K562 (cell line): ENCODE measurements at regions not wholly inside any gene's neighbourhood (a gene's known extent, or its start where the extent isn't known, plus 50 kb on each side); places are given as distances from the start of the nearest gene placed in this dataset.

Experiments
- ATAC-seq: fragments of 200-7000 bp; cut with Tn5 transposase; 3 replicates; pipeline ENCODE4 v1.9.1; 2020; ENCODE audit warnings: moderate library complexity
- BruUV-seq: library from RNA; stranded (reverse); fragments of 400-500 nt; replicated peaks from 2 replicates; lab custom pipeline; 2021; lab: Mats Ljungman, UMichigan
- CTCF ChIA-PET: fragments of 300-600 bp; formaldehyde crosslinking; extraction: SDS; loops from one replicate; lab custom pipeline; 2021; ENCODE audit warnings: low intra/inter-chr PET ratio; lab: Yijun Ruan, JAX
- POLR2A ChIA-PET: fragments of 300-600, 350-650 bp; sonication (Branson Sonifier 250); formaldehyde crosslinking; extraction: SDS; loops from one replicate; lab custom pipeline; 2021; ENCODE audit warnings: antibody characterized with exemption, inconsistent platforms; lab: Yijun Ruan, JAX
- DNase-seq, 4 experiments: peaks; one replicate each; pipeline versions ENCODE4 v3.0.0 to v3.0.0-alpha.2; 2011 to 2018; ENCODE audit warnings: low spot score in 3 of 4, mixed read lengths in 3 of 4; ENCODE audit errors: extremely low read depth in 1 of 4
- FAIRE-seq: peaks from 2 replicates; lab custom pipeline; 2011; peaks lifted over from hg19 to GRCh38; lab: Jason Lieb, UNC
- H2AFZ ChIP-seq: 2 replicates; pipeline ENCODE4 v1.6.0; 2011; ENCODE audit warnings: low read depth, low read length, control low read depth, inconsistent platforms
- H3K27ac ChIP-seq: fragments of 200-600 bp; 3 replicates; pipeline ENCODE4 v1.8.0; 2011; ENCODE audit warnings: low read depth, mild to moderate bottlenecking, control low read depth, inconsistent platforms, low read length, moderate library complexity, mixed read lengths; ENCODE audit errors: extremely low read depth
- H3K27me3 ChIP-seq, 2 experiments: fragments of 300-600 bp in 1 of 2; 2 replicates in 1 of 2; 3 replicates in 1 of 2; pipeline versions ENCODE4 v1.6.0 to v1.8.0; 2011; ENCODE audit warnings: inconsistent platforms in 2 of 2, low read length in 2 of 2, mild to moderate bottlenecking in 1 of 2, mixed read lengths in 1 of 2, moderate library complexity in 1 of 2; ENCODE audit not compliant: control insufficient read depth in 2 of 2, insufficient read depth in 2 of 2
- H3K36me3 ChIP-seq: fragments of 300-600 bp; 3 replicates; pipeline ENCODE4 v1.8.0; 2011; ENCODE audit warnings: mild to moderate bottlenecking, low read length, inconsistent platforms; ENCODE audit not compliant: control insufficient read depth, insufficient read depth
- H3K4me1 ChIP-seq, 2 experiments: fragments of 200-600 bp in 1 of 2; replicated peaks in 1 of 2; 2 replicates in 1 of 2; 3 replicates in 1 of 2; pipeline versions ENCODE4 v1.5.1 to v1.8.0; 2011; ENCODE audit warnings: inconsistent platforms in 2 of 2, low read length in 2 of 2, mild to moderate bottlenecking in 1 of 2, mixed read lengths in 1 of 2, moderate library complexity in 1 of 2; ENCODE audit not compliant: control insufficient read depth in 2 of 2, insufficient read depth in 2 of 2
- H3K4me2 ChIP-seq: 2 replicates; pipeline ENCODE4 v1.6.1; 2011; ENCODE audit warnings: low read length, control low read depth, inconsistent platforms, mixed read lengths; ENCODE audit not compliant: insufficient read depth
- H3K4me3 ChIP-seq: fragments of 200-600 bp; sonication (generic), shearing (Covaris generic); 2 replicates; pipeline ENCODE4 v1.5.1; 2016; ENCODE audit warnings: control low read depth, inconsistent platforms
- H3K79me2 ChIP-seq: fragments of 200-600 bp; 3 replicates; pipeline ENCODE4 v1.8.0; 2011; ENCODE audit warnings: low read length, inconsistent platforms; ENCODE audit not compliant: control insufficient read depth, insufficient read depth
- H3K9ac ChIP-seq, 2 experiments: 2 replicates each; pipeline versions ENCODE4 v1.6.0 to v1.6.1; 2011; ENCODE audit warnings: low read depth in 2 of 2, low read length in 2 of 2, control low read depth in 1 of 2, inconsistent platforms in 1 of 2, mild to moderate bottlenecking in 1 of 2, mixed read lengths in 1 of 2; ENCODE audit not compliant: insufficient read depth in 1 of 2
- H3K9me1 ChIP-seq: one replicate; pipeline ENCODE4 v1.6.0; 2011; ENCODE audit warnings: inconsistent platforms, mild to moderate bottlenecking, low read length, moderate library complexity; ENCODE audit not compliant: control insufficient read depth, insufficient read depth
- H3K9me3 ChIP-seq: replicated peaks from 2 replicates; pipeline ENCODE4 v1.5.1; 2011; ENCODE audit warnings: low read depth, low read length, inconsistent platforms; ENCODE audit not compliant: control insufficient read depth, insufficient read depth
- H4K20me1 ChIP-seq: replicated peaks from 2 replicates; pipeline ENCODE4 v1.6.1; 2011; ENCODE audit warnings: low read length, inconsistent platforms, mixed read lengths; ENCODE audit not compliant: control insufficient read depth, insufficient read depth
- CBFA2T2 ChIP-seq: fragments of 450-650 bp; conservative IDR thresholded peaks from 2 replicates; pipeline ENCODE4 v1.6.1; 2017; ENCODE audit warnings: mild to moderate bottlenecking
- CREM ChIP-seq: IDR thresholded peaks from 2 replicates; pipeline ENCODE4 v1.6.1; 2014; ENCODE audit warnings: antibody characterized with exemption, low read depth
- CTBP1 ChIP-seq: fragments of 450-650 bp; IDR thresholded peaks from 2 replicates; pipeline ENCODE4 v1.6.1; 2016; ENCODE audit warnings: borderline replicate concordance
- ERF ChIP-seq: fragments of 450-650 bp; formaldehyde crosslinking; IDR thresholded peaks from 2 replicates; pipeline ENCODE4 v1.4.0; 2020; ENCODE audit warnings: mild to moderate bottlenecking, mixed read lengths
- ID3 ChIP-seq, 2 experiments: fragments of 250-450 bp in 1 of 2; fragments of 450-650 bp in 1 of 2; sonication (Bioruptor Pico) in 1 of 2; IDR thresholded peaks; 2 replicates each; pipeline versions ENCODE4 v1.6.1 to v1.8.0; 2016 to 2021; ENCODE audit warnings: mild to moderate bottlenecking in 2 of 2, moderate library complexity in 2 of 2, missing compliant biosample characterization in 1 of 2, missing genetic modification characterization in 1 of 2
- ILK ChIP-seq: fragments of 450-650 bp; IDR thresholded peaks from 2 replicates; pipeline ENCODE4 v1.6.1; 2016; ENCODE audit warnings: missing genetic modification characterization, low read depth, mild to moderate bottlenecking, missing compliant biosample characterization, moderate library complexity, borderline replicate concordance
- RUNX1 ChIP-seq: sonication (generic); IDR thresholded peaks from 2 replicates; pipeline ENCODE4 v1.6.1; 2016; ENCODE audit warnings: antibody characterized with exemption, low read depth
- ZNF282 ChIP-seq: sonication (generic); formaldehyde crosslinking; IDR thresholded peaks from 2 replicates; pipeline ENCODE4 v1.8.1; 2023; ENCODE audit warnings: missing genetic modification reagents
- ZNF830 ChIP-seq: fragments of 250-450 bp; sonication (Bioruptor Pico); IDR thresholded peaks from 2 replicates; pipeline ENCODE4 v1.5.0; 2021; ENCODE audit warnings: mild to moderate bottlenecking
- WGBS: fragments of 100-300 bp; shearing (Covaris generic); methylation state at CpG from one replicate; pipeline ENCODE4 v1.1.6; 2016; ENCODE audit warnings: low coverage, mixed read lengths; ENCODE audit not compliant: insufficient coverage; ENCODE audit errors: missing lambda C conversion rate; 5-methylcytosine and 5-hydroxymethylcytosine counted together
- in situ Hi-C: fragments of 300-500 bp; cut with MboI; formaldehyde crosslinking; loops from 4 replicates; pipeline ENCODE4 v1.15.0; 2018; ENCODE audit warnings: inconsistent platforms, mixed read lengths
- intact Hi-C: fragments of 100-400 bp; cut with micrococcal nuclease; formaldehyde crosslinking; loops from 2 replicates; pipeline ENCODE4 v1.14.2; 2022
- TF ChIP-seq, protein P1 (sequence below), 2 experiments: fragments of 200-800 bp in 1 of 2; sonication (Bioruptor generic) in 1 of 2; sonication (generic) in 1 of 2; formaldehyde crosslinking in 1 of 2; IDR thresholded peaks in 1 of 2; conservative IDR thresholded peaks in 1 of 2; 2 replicates each; pipeline versions ENCODE4 v1.5.0 to v1.6.1; 2016 to 2020; ENCODE audit warnings: missing compliant biosample characterization in 1 of 2, missing genetic modification characterization in 1 of 2, missing genetic modification reagents in 1 of 2
- TF ChIP-seq, protein P2 (sequence below), 2 experiments: fragments of 450-650 bp in 1 of 2; sonication (generic) in 1 of 2; formaldehyde crosslinking; conservative IDR thresholded peaks; 2 replicates each; pipeline versions ENCODE4 v1.4.0 to v1.8.1; 2020 to 2022; ENCODE audit warnings: mild to moderate bottlenecking in 1 of 2, missing genetic modification reagents in 1 of 2

DNA sequence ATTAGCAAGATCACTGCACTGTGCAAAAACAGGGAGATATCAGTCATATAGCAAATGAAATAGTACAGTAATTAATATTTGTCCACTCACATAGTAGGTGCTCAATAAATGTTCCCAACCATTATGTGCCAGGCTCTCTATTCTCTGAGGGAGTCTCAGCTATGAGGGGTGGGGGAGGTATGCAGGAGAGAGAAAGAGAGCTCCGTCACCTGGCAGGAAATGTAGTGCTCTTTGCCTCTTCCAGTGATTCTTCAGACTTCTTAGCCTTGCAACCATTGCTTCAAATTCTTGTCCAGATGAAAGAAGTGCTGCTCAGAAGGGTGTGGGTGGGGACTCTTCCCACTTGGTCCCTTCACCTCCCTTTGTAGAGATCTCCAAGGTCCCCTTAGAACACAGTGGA lies 84.5 kb upstream of the SPRY1 start:
- no peak overlapping the region for H3K4me3 ChIP-seq
- in situ Hi-C loops = no loop called here
- POLR2A ChIA-PET = interaction anchor here (0.6 kb wide), 1 partner anchor 10 kb away, joined by 3 read pairs; no protein-coding TSS in a partner anchor
- H3K36me3 ChIP-seq = peaks cover 18% of the 10 kb centered on the region; the same call in 2 of the 3 replicates
- no TSS peak for BruUV-seq
- H3K9me1 ChIP-seq = no peaks in the 10 kb centered on the region
- no peaks in the 10 kb centered on the region for H3K4me1 ChIP-seq
- 100% methylated on average over 1 of the region's 1 CpG for WGBS
- FAIRE-seq (no peak), ATAC-seq (no peak), DNase-seq (no peak)
- no peak overlapping the region for H3K4me2 ChIP-seq
- H3K9ac ChIP-seq = no peak overlapping the region
- no peak overlapping the region for H2AFZ ChIP-seq
- TF ChIP-seq RUNX1 (no peak), ZNF282 (CRISPR knock-in tag) (no peak), CBFA2T2 (no peak), CREM (no peak), CTBP1 (no peak), ZNF830 (no peak)
- H3K27ac ChIP-seq = no peak overlapping the region
- CTCF ChIA-PET = no interaction called here
- intact Hi-C loops = no loop called here
- no peaks in the 10 kb centered on the region for H3K9me3 ChIP-seq
- H3K27me3 ChIP-seq = no peaks in the 10 kb centered on the region
- no peaks in the 10 kb centered on the region for H4K20me1 ChIP-seq
- H3K79me2 ChIP-seq = no peaks in the 10 kb centered on the region

- Histone ChIP-seq H3K9me1 (no peaks in the 10 kb centered on the region), H3K4me3 (no peak overlapping the region), H3K27me3 (no peaks in the 10 kb centered on the region), H3K4me2 (no peak overlapping the region), H3K9me3 (no peaks in the 10 kb centered on the region), H3K9ac (no peak overlapping the region), H3K36me3 (peaks cover 18% of the 10 kb centered on the region; the same call in 2 of the 3 replicates), H4K20me1 (no peaks in the 10 kb centered on the region), H3K27ac (no peak overlapping the region), H3K79me2 (no peaks in the 10 kb centered on the region), H3K4me1 (no peaks in the 10 kb centered on the region), H2AFZ (no peak overlapping the region)
- ChIA-PET POLR2A (interaction anchor here (0.6 kb wide), 1 partner anchor 96 kb away, joined by 3 read pairs; no protein-coding TSS in a partner anchor), CTCF (no interaction called here)
- 89% methylated on average over 10 of the region's 10 CpGs for WGBS
- FAIRE-seq = peak; percentile 19
- in situ Hi-C loops (no loop called here), intact Hi-C loops (no loop called here)
- DNase-seq = no peak
- ATAC-seq = no peak
- BruUV-seq = no TSS peak
- TF ChIP-seq ID3 (CRISPR knock-in tag; IDR thresholded peaks at IDR 0.05) (no peak), ID3 (tag; IDR thresholded peaks at IDR 0.05) (no peak), ERF (no peak), ILK (tag) (no peak)
- TF ChIP-seq, protein P1, sequence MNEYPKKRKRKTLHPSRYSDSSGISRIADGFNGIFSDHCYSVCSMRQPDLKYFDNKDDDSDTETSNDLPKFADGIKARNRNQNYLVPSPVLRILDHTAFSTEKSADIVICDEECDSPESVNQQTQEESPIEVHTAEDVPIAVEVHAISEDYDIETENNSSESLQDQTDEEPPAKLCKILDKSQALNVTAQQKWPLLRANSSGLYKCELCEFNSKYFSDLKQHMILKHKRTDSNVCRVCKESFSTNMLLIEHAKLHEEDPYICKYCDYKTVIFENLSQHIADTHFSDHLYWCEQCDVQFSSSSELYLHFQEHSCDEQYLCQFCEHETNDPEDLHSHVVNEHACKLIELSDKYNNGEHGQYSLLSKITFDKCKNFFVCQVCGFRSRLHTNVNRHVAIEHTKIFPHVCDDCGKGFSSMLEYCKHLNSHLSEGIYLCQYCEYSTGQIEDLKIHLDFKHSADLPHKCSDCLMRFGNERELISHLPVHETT (CRISPR knock-in tag; conservative IDR thresholded peaks at IDR 0.05 in 1 of 2, IDR thresholded peaks at IDR 0.05 in 1 of 2) = no peak
- TF ChIP-seq, protein P2, sequence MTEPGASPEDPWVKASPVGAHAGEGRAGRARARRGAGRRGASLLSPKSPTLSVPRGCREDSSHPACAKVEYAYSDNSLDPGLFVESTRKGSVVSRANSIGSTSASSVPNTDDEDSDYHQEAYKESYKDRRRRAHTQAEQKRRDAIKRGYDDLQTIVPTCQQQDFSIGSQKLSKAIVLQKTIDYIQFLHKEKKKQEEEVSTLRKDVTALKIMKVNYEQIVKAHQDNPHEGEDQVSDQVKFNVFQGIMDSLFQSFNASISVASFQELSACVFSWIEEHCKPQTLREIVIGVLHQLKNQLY (CRISPR knock-in tag; conservative IDR thresholded peaks at IDR 0.05) = no peak
These were observed 83.5 kb upstream of the SPRY1 start for GRCh38 chr4:123312951-123313592.
